HepG2 (cell line): ENCODE measurements at regions not wholly inside any gene's neighbourhood (a gene's known extent, or its start where the extent isn't known, plus 50 kb on each side); places are given as distances from the start of the nearest gene placed in this dataset.

Source experiments
- BCL6 ChIP-seq: IDR thresholded peaks from 2 replicates; pipeline ENCODE4 v1.6.1; 2016; ENCODE audit warnings: missing genetic modification reagents, missing compliant biosample characterization
- E2F2 ChIP-seq: sonication (generic); formaldehyde crosslinking; IDR thresholded peaks from 2 replicates; pipeline ENCODE4 v1.4.0; 2020; ENCODE audit warnings: missing genetic modification reagents, borderline replicate concordance
- EP300 ChIP-seq, 3 experiments: sonication (generic) in 1 of 3; formaldehyde crosslinking in 1 of 3; IDR thresholded peaks; 2 replicates each; pipeline versions ENCODE4 v1.5.1 to v1.6.1; 2011 to 2020; ENCODE audit warnings: low read depth in 2 of 3, low read length in 2 of 3, borderline replicate concordance in 1 of 3, improper control_type of control experiment in 1 of 3, mild to moderate bottlenecking in 1 of 3, missing genetic modification reagents in 1 of 3, moderate library complexity in 1 of 3
- FOXP4 ChIP-seq: sonication (generic); formaldehyde crosslinking; IDR thresholded peaks from 2 replicates; pipeline ENCODE4 v1.4.0; 2020; ENCODE audit warnings: missing genetic modification reagents
- HIC2 ChIP-seq: sonication (generic); formaldehyde crosslinking; IDR thresholded peaks from 2 replicates; pipeline ENCODE4 v1.9.0; 2022; ENCODE audit warnings: low read depth, missing genetic modification reagents
- MED13 ChIP-seq: sonication (generic); formaldehyde crosslinking; IDR thresholded peaks from 2 replicates; pipeline ENCODE4 v1.5.0; 2020; ENCODE audit warnings: missing genetic modification reagents
- U2AF1 ChIP-seq: fragments of 200-400 bp; formaldehyde crosslinking; optimal IDR thresholded peaks from 2 replicates; pipeline ENCODE3; 2017; ENCODE audit warnings: mild to moderate bottlenecking, low read depth, low read length
- ZMYM3 ChIP-seq: sonication (generic); formaldehyde crosslinking; IDR thresholded peaks from 2 replicates; pipeline ENCODE4 v1.5.1; 2020; ENCODE audit warnings: mild to moderate bottlenecking, missing genetic modification reagents
- ZNF432 ChIP-seq: sonication (generic); formaldehyde crosslinking; IDR thresholded peaks from 2 replicates; pipeline ENCODE4 v1.5.0; 2020; ENCODE audit warnings: missing genetic modification reagents, mild to moderate bottlenecking, borderline replicate concordance
- ZNF570 ChIP-seq: sonication (generic); formaldehyde crosslinking; IDR thresholded peaks from 2 replicates; pipeline ENCODE4 v1.4.0; 2020; ENCODE audit warnings: mild to moderate bottlenecking, missing genetic modification reagents, borderline replicate concordance
- ZNF724P ChIP-seq: sonication (generic); formaldehyde crosslinking; IDR thresholded peaks from 2 replicates; pipeline ENCODE4 v1.8.0; 2022; ENCODE audit warnings: missing genetic modification reagents, borderline replicate concordance
- ZSCAN12 ChIP-seq: sonication (generic); formaldehyde crosslinking; IDR thresholded peaks from 2 replicates; pipeline ENCODE4 v1.9.0; 2021; ENCODE audit warnings: mild to moderate bottlenecking, missing genetic modification reagents
- TF ChIP-seq, protein P1 (sequence below): sonication (generic); formaldehyde crosslinking; IDR thresholded peaks from 2 replicates; pipeline ENCODE4 v1.5.1; 2020; ENCODE audit warnings: missing genetic modification reagents, mild to moderate bottlenecking, borderline replicate concordance
- TF ChIP-seq, protein P2 (sequence below): sonication (generic); formaldehyde crosslinking; conservative IDR thresholded peaks from 2 replicates; pipeline ENCODE4 v1.4.0; 2020; ENCODE audit warnings: missing genetic modification reagents
- TF ChIP-seq, protein P3 (sequence below): sonication (generic); formaldehyde crosslinking; IDR thresholded peaks from 2 replicates; pipeline ENCODE4 v1.4.0; 2020; ENCODE audit warnings: missing genetic modification reagents

DNA sequence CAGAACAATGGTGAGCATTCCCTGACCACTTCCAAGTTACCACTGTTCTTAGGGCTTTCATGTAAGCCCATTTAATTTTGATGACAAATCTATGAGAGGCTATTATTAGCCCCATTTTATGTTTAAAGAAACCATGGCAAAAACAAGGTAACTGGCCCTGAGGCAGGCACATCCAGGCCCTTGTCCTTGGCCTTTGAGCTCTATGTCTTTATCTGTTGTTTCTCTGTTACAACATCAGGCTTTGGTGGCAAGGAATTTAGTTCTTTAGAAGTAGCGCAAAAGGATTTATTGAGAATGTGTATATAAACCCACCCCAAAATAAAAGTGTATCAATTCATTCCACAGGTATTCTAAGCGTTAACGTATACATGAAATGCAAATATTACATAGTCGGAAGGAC lies 257.1 kb downstream of the HNMT start (continued):
- TF ChIP-seq FOXP4 (CRISPR knock-in tag) (peak; percentile 21; the same call in 1 of the 2 replicates), ZNF724P (CRISPR knock-in tag) (no peak), U2AF1 (no peak), ZSCAN12 (CRISPR knock-in tag) (no peak), EP300 (IDR thresholded peaks at IDR 0.05; ENCODE audit: low read depth in 2 of 2, low read length in 2 of 2) (peak in 1 of 2 experiments; percentile 39; a peak in 1 of 4 replicates), EP300 (CRISPR knock-in tag; IDR thresholded peaks at IDR 0.05; ENCODE audit: borderline replicate concordance) (no peak), MED13 (CRISPR knock-in tag) (no peak), ZNF570 (CRISPR knock-in tag) (no peak), ZMYM3 (CRISPR knock-in tag) (no peak), HIC2 (no peak), ZNF432 (CRISPR knock-in tag) (no peak), E2F2 (no peak), BCL6 (CRISPR knock-in tag) (peak; percentile 25; the same call in 1 of the 2 replicates)
- TF ChIP-seq, protein P1, sequence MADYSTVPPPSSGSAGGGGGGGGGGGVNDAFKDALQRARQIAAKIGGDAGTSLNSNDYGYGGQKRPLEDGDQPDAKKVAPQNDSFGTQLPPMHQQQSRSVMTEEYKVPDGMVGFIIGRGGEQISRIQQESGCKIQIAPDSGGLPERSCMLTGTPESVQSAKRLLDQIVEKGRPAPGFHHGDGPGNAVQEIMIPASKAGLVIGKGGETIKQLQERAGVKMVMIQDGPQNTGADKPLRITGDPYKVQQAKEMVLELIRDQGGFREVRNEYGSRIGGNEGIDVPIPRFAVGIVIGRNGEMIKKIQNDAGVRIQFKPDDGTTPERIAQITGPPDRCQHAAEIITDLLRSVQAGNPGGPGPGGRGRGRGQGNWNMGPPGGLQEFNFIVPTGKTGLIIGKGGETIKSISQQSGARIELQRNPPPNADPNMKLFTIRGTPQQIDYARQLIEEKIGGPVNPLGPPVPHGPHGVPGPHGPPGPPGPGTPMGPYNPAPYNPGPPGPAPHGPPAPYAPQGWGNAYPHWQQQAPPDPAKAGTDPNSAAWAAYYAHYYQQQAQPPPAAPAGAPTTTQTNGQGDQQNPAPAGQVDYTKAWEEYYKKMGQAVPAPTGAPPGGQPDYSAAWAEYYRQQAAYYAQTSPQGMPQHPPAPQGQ (CRISPR knock-in tag): no peak
- TF ChIP-seq, protein P2, sequence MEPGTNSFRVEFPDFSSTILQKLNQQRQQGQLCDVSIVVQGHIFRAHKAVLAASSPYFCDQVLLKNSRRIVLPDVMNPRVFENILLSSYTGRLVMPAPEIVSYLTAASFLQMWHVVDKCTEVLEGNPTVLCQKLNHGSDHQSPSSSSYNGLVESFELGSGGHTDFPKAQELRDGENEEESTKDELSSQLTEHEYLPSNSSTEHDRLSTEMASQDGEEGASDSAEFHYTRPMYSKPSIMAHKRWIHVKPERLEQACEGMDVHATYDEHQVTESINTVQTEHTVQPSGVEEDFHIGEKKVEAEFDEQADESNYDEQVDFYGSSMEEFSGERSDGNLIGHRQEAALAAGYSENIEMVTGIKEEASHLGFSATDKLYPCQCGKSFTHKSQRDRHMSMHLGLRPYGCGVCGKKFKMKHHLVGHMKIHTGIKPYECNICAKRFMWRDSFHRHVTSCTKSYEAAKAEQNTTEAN (CRISPR knock-in tag): no peak
- TF ChIP-seq, protein P3, sequence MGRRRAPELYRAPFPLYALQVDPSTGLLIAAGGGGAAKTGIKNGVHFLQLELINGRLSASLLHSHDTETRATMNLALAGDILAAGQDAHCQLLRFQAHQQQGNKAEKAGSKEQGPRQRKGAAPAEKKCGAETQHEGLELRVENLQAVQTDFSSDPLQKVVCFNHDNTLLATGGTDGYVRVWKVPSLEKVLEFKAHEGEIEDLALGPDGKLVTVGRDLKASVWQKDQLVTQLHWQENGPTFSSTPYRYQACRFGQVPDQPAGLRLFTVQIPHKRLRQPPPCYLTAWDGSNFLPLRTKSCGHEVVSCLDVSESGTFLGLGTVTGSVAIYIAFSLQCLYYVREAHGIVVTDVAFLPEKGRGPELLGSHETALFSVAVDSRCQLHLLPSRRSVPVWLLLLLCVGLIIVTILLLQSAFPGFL (CRISPR knock-in tag): no peak
